GM18867 (cell line): ENCODE measurements at regions not wholly inside any gene's neighbourhood (a gene's known extent, or its start where the extent isn't known, plus 50 kb on each side); places are given as distances from the start of the nearest gene placed in this dataset.

Experiments
- ATAC-seq: cut with Tn5 transposase; IDR thresholded peaks from one replicate; pipeline ENCODE4 v1.9.1; 2021; ENCODE audit warnings: mild to moderate bottlenecking, moderate library complexity; ENCODE audit not compliant: unreplicated experiment

DNA sequence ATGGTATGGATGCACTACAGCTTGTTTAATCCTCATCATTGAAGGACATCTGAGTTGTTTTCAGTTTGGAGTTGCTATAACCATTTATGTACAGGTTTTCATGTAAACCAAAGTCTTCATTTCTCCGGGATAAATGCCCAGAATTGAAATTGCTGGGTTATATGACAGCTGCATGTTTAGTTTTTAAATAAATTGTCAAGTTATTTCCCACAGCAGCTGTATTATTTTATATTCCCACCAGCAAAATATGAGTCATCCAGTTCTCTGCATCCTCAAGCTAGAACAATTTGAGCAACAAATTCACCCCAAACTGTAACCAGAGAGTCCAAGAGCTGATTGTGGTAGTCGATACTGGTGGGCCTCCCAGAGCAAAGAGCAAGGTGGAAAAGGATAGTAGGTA lies 125.6 kb upstream of the PRNP start:
- ATAC-seq = no peak

GRCh38 chr20:4559906-4560305 lies 126.3 kb upstream of the PRNP start:
- ATAC-seq = no peak

GRCh38 chr20:4559106-4559505 lies 127.2 kb upstream of the PRNP start:
- no peak for ATAC-seq

DNA sequence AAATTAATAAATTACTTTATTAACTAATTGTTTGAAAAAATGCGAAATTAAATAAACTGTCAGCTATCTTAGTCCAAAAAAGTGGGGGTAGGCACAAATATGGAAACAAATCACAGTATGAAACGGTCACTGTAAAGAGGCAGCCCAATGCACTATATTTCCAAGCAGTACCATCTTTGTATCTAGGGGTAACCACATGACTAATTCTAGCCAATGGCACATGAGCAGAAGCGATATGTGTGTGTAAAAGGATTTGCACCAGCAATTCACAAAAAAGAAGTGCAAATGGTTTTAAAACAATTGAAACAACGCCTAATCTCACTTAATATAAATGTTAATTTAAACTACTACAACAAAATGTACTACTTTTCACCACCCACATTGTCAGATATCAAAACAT lies 129.5 kb upstream of the PRNP start:
- ATAC-seq = no peak

- ATAC-seq = no peak
These were observed 130.9 kb upstream of the PRNP start for GRCh38 chr20:4555188-4555890.

GRCh38 chr20:4554346-4554745 lies 131.9 kb upstream of the PRNP start:
- ATAC-seq = no peak

DNA sequence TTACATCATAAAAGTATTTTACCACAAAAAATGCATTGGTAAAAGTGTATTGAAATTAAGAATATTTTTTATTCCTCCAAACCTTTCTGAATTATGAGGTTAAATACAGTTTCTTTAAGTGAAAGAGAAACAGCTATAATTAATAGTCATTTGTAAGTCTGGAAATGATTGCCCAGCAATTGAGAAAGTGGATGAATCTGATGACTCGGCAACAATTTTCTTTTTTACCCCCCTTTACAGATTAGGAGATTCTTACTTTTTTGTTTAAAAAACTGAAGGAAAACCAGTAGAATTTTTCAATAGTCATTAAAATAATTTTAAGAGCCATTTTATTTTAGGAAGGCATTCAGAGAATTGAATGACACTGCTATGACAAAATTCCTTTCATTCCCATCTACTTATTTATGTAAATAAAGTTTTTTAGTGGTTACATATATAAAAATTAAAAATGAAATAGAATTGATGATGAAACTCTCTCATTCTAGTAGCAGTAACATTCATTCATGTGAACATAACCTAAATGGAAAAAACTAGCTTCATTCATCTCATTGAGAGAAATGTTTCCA lies 134.1 kb upstream of the PRNP start:
- no peak for ATAC-seq

DNA sequence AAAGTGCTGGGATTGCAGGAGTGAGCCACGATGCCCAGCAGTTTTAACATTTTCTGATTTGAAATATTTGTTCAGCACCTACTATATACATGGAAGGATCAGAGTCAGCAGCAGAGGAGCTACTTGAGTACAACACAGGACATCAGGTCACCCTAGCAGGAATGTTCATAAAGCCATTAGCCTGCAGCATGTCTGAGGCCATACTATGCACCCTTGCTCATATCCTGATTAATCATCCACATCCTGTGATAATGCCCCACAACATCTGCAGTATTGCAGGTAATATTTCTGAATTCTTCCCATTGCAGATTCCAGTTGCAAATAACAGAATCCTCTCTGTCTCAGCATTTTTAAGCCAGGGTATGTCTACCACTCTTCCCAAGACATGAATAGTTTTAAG lies 135.5 kb upstream of the PRNP start:
- no peak for ATAC-seq

DNA sequence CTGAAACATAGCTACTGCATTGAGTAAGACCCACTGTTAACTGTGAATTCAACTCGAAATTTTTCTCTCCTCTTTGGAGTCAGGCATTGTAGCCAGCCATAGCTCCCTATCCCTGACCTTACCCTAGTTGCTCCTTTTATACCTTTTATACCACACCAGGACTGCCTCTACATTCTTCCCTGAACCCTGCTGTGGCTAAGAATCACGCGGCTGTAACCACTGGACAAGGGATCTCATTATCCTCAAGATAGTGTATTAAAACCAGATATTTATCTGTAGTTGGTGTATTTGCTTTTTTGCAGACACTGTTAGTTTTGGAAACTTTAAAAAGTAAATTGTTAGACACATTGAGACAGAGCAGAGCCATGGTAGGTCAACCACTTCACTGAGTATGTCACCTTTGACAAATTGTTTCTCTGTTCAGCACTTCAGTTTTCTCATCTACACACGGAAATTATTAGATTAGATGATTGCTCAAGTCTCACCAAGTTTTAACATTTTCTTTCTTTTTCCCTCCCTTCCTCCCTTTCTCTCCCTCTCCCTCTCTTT lies 136.5 kb upstream of the PRNP start:
- ATAC-seq = no peak

DNA sequence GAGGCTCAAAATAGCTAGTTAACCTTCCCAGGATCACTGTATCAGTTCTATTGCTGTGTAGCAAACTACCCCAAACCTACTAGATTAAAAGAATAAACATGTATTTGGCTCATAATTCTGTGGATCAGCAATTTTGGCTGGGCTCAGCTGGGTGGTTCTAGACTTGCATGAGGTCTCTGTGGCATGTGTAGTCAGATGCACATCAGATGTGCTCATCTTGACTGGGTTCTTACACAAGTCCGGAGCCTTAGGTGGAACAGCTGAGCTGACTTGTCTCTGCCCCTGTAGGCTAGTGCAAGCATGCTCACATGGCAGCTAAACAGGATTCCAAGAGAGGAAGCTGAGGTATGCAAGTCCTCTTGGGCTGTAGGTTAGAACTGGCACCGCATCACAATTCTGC lies 137.7 kb upstream of the PRNP start:
- ATAC-seq = no peak

DNA sequence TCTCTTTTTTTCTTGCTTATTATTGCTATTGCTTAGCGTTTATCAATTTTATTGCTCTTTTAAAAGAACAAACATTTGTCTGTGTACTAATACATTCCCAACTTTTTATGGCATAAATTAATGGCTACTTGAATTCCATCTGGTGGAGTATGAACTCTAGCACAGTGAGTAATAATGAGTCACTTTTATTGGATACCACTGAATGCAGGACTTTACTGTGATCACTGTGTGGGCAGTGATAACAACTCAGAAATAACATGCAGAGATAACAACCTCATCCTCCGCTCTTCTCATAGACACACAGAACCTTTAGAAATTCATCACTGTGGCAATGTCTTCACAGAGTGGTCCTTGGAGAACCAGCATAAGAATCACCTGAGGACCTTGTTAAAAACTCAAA lies 139.5 kb upstream of the PRNP start:
- no peak for ATAC-seq

GRCh38 chr20:4546342-4546741 lies 139.9 kb upstream of the PRNP start:
- no peak for ATAC-seq

DNA sequence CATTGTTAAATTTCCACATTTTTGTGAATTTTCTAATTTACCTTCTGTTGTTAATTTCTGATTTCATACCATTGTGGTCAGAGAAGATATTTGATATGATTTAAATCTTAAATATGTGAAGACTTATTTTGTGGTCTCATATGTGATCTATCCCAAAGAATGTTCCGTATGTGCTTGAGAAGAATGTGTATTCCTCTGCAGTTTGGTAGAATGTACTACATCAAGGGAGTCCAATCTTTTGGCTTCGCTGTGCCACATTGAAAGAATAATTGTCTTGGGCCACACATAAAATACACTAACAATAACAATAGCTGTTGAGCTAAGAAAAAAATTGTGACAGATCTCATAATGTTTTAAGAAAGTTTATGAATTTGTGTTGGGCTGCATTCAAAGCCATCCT lies 140.7 kb upstream of the PRNP start:
- ATAC-seq = no peak

DNA sequence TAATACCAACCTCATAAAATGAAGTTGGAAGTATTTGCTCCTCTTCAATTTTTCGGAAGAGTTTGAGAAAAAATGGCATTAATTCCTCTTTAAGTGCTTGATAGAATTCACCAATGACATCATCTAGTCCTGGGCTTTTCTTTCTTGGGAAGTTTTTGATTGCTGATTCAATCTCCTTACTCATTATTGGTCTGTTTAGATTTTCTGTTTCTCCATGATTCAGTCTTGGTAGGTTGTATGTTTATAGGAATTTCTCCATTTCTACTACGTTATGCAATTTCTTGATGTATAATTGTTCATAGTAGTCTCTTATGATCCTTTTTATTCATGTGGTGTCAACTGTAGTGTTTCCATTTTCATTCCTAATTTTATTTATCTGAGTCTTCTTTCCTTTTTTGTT lies 141.5 kb upstream of the PRNP start:
- no peak for ATAC-seq

DNA sequence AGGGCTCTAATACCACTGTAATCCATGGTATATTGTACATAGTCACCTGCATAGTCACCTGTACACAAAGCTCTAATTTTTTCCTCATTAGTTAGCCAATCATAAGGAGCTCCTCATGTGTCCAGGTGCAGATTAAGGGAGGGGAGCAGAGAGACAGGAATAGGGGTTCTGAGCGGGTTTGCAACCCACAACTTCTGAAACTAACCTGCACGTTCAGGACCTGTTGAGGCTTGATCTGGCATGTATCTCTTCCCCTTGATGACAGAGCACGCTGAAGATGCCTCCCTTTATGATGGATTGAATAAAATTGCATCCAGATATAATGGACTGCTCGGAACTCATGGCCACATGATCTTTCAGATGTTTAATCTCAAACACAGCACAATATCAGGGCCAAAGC lies 144.0 kb upstream of the PRNP start:
- ATAC-seq = no peak

DNA sequence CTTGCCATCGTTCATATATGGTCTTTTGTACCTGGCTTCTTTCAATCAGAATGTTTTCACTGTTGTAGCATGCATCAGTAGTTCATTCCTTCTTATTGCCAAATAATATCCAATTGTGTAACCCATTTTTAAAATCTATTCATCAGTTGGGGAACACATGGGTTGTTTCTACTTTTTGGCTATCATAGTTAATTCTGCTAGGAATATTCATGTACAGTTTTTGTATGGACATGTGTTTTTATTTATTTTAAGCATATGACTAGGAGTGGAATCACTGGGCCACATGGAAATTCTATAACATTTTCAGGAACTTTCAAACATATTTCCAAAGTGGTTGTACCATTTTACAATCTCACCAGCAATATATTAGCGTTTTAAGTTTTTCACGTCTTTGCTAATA lies 151.9 kb upstream of the PRNP start:
- no peak for ATAC-seq

GRCh38 chr20:4533368-4534133 lies 152.7 kb upstream of the PRNP start:
- no peak for ATAC-seq

DNA sequence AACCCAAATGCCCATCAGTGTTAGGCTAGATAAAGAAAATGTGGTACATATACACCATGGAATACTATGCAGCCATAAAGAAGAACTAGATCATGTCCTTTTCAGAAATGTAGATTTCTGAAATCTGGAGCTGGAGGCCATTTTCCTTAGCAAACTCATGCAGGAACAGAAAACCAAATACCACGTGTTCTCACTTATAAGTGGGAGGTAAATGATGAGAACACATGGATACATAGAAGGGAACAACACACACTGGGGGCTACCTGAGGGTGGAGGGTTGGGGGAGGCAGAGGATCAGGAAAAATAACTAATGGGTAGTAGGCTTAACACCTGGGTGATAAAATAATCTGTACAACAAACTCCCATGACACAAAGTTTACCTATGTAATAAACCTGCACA lies 153.5 kb upstream of the PRNP start:
- ATAC-seq = no peak

GRCh38 chr20:4524792-4525191 lies 161.5 kb upstream of the PRNP start:
- ATAC-seq = no peak

DNA sequence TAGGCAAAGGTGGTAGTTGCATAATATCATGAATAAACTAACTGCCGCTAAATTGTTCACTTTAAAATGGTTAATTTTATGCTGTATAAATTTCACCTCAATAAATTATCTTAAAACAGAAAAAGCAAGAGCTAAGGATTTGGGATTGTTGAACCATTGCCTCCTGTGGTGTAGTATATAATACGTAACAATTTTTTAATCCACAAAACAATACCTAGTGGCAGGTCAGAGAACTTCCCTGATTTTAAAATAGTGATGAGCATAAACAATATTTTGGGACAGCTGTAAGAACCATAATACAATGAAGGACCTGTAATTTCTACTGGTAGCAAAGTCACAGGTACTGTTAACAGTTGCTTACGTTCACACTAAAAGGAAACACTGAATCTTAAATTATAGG lies 161.9 kb upstream of the PRNP start:
- ATAC-seq = no peak

DNA sequence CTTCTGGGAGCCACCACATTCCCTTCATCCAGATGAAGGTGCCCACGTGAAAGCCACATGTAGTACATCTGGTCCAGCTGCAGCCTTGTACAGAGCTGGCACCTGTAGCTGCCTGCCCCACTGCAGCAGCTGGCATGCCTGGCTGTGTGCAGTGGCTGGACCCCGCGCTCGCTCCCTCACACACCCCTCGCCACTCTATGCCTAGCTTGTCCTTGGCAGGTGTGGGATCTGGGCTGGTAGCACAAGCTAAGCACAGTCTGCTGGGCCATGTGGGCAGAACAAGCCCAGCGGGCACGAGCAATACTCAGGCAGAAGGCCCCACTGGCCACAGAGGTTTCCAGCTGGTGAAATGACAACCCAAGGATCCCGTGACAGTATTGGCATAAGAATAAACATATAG lies 163.9 kb upstream of the PRNP start:
- ATAC-seq = no peak
